Transverse colon (tissue), 4 donors: ENCODE measurements at regions not wholly inside any gene's neighbourhood (a gene's known extent, or its start where the extent isn't known, plus 50 kb on each side); places are given as distances from the start of the nearest gene placed in this dataset.

ENCODE experiments used
- EP300 ChIP-seq: sonication (generic); formaldehyde crosslinking; IDR thresholded peaks from one replicate; pipeline ENCODE4 v1.6.1; 2017; ENCODE audit warnings: antibody characterized with exemption, low read depth
- POLR2A ChIP-seq: fragments of 450-650 bp; IDR thresholded peaks from one replicate; pipeline ENCODE4 v1.6.1; 2016; ENCODE audit warnings: antibody characterized with exemption, mild to moderate bottlenecking, moderate library complexity
- POLR2AphosphoS5 ChIP-seq, 3 donors: sonication (generic); formaldehyde crosslinking; IDR thresholded peaks; one replicate each; pipeline ENCODE4 v1.6.1; 2016; ENCODE audit warnings: antibody characterized with exemption in 3 of 3
- TF ChIP-seq, protein P1 (sequence below), 5 experiments: fragments of 200-600 bp in 3 of 5; fragments of 450-650 bp in 2 of 5; sonication (generic) in 3 of 5; IDR thresholded peaks; 1 replicate in 2 of 5; 2 replicates in 3 of 5; pipeline ENCODE4 v1.5.1; 2016 to 2017; ENCODE audit warnings: antibody characterized with exemption in 5 of 5, inconsistent platforms in 3 of 5, mild to moderate bottlenecking in 2 of 5, moderate library complexity in 1 of 5

DNA sequence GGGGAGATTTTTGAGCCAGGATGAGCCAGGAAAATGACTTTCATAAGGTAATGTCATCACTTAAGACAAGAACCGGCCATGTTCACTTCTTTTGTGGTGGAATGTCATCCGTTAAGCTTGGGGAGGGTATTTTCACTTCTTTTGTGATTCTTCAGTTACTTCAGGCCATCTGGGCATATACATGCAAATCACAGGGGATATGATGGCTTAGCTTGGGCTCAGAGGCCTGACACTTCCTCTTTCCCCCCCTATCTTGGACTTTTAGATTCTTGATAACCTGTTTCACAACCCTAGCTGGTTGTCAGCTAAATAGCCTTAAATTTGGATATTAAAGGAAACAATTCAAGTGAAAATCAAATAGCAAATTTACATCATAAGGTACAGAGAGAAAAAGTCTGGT, 986.0 kb downstream of the NLGN4Y start:
- TF ChIP-seq POLR2AphosphoS5 (IDR thresholded peaks at IDR 0.05) (no peak), EP300 (no peak), POLR2A (no peak)
- TF ChIP-seq, protein P1, sequence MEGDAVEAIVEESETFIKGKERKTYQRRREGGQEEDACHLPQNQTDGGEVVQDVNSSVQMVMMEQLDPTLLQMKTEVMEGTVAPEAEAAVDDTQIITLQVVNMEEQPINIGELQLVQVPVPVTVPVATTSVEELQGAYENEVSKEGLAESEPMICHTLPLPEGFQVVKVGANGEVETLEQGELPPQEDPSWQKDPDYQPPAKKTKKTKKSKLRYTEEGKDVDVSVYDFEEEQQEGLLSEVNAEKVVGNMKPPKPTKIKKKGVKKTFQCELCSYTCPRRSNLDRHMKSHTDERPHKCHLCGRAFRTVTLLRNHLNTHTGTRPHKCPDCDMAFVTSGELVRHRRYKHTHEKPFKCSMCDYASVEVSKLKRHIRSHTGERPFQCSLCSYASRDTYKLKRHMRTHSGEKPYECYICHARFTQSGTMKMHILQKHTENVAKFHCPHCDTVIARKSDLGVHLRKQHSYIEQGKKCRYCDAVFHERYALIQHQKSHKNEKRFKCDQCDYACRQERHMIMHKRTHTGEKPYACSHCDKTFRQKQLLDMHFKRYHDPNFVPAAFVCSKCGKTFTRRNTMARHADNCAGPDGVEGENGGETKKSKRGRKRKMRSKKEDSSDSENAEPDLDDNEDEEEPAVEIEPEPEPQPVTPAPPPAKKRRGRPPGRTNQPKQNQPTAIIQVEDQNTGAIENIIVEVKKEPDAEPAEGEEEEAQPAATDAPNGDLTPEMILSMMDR (IDR thresholded peaks at IDR 0.05) = no peak
